ENCODE measurements at regions not wholly inside any gene's neighbourhood (a gene's known extent, or its start where the extent isn't known, plus 50 kb on each side); places are given as distances from the start of the nearest gene placed in this dataset.
A peak's percentile ranks its signal among the peaks of the same experiment; 100 is the strongest.
"Not testable (repeated sequence)": the region's sequence is repeated elsewhere in the genome, so short reads cannot be mapped to it uniquely, and the experiment has no call there.

GRCh38 chr3:69688400-69688799, 50.9 kb upstream of the MITF start:
- ATAC-seq (no peak), DNase-seq (ENCODE audit: low spot score) (no peak)
- Mint-ChIP-seq H3K36me3 (no peaks in the 10 kb centered on the region), H3K27ac (no peak overlapping the region), H3K4me3 (no peak overlapping the region), H3K4me1 (ENCODE audit: low read depth in 2 of 2) (no peaks in the 10 kb centered on the region), H3K27me3 (peaks cover 2 to 6% of the 10 kb centered on the region in 2 donors), H3K9me3 (no peaks in the 10 kb centered on the region)

GRCh38 chr3:69687641-69688040, 51.6 kb upstream of the MITF start:
- no peak overlapping the region for H3K27ac Mint-ChIP-seq
- ATAC-seq (no peak), DNase-seq (ENCODE audit: low spot score) (no peak)
- H3K9me3 Mint-ChIP-seq: no peaks in the 10 kb centered on the region
- peaks cover 2 to 6% of the 10 kb centered on the region in 2 donors for H3K27me3 Mint-ChIP-seq
- no peak overlapping the region for H3K4me3 Mint-ChIP-seq
- H3K36me3 Mint-ChIP-seq: no peaks in the 10 kb centered on the region
- H3K4me1 Mint-ChIP-seq (ENCODE audit: low read depth in 2 of 2): no peaks in the 10 kb centered on the region

- ATAC-seq (no peak), DNase-seq (ENCODE audit: low spot score) (no peak)
- Mint-ChIP-seq H3K4me3 (no peak overlapping the region), H3K4me1 (ENCODE audit: low read depth in 2 of 2) (no peaks in the 10 kb centered on the region), H3K27me3 (peaks cover 6 to 7% of the 10 kb centered on the region in 2 donors), H3K9me3 (no peaks in the 10 kb centered on the region), H3K36me3 (no peaks in the 10 kb centered on the region), H3K27ac (no peak overlapping the region)
These were observed 53.2 kb upstream of the MITF start for GRCh38 chr3:69686056-69686455.

GRCh38 chr3:69684309-69684961, 54.8 kb upstream of the MITF start:
- Mint-ChIP-seq H3K27me3 (peaks cover 6 to 7% of the 10 kb centered on the region in 2 donors), H3K27ac (no peak overlapping the region), H3K9me3 (no peaks in the 10 kb centered on the region), H3K36me3 (no peaks in the 10 kb centered on the region), H3K4me3 (no peak overlapping the region), H3K4me1 (ENCODE audit: low read depth in 2 of 2) (no peaks in the 10 kb centered on the region)
- DNase-seq (ENCODE audit: low spot score): no peak
- no peak for ATAC-seq

DNA sequence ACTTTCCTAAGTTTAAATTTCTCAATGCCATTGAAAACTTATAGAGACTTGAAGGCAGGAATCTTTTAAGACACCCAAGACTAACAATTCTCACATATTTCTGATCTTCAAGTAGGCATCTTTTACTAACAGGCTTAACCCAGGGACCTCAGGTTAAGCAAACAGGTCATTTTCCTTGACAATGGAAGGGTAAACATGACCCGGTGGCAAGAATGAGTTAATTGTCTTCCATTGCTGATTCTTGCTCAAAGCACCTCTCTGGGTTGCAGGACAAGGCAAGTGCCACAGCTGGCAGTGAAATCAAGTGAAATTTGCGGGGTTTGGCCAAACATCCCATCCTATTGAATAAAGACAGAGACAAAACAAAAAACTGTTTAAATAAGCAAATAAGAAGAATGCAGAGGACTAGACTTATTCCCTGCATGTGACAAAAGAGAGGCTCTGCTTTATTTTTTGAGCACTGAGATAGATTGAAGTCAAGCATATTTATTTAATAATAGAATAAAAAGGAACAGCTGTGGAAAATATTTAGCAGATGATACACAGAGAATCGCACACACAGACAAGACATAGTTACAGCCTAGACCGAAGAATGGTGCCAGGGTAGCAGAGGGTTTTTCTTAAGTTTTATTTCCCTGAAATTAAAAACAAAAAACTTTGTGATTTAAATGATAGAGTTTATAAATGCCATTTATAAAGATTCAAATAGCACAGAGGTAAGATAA, 56.0 kb upstream of the MITF start:
- Mint-ChIP-seq H3K36me3 (no peaks in the 10 kb centered on the region), H3K4me3 (no peak overlapping the region), H3K27me3 (peaks cover 6 to 10% of the 10 kb centered on the region in 2 donors), H3K27ac (no peak overlapping the region), H3K4me1 (ENCODE audit: low read depth in 2 of 2) (no peaks in the 10 kb centered on the region), H3K9me3 (no peaks in the 10 kb centered on the region)
- ATAC-seq: no peak
- no peak for DNase-seq (ENCODE audit: low spot score)

- not testable (repeated sequence) for H3K4me3 Mint-ChIP-seq; H3K27ac Mint-ChIP-seq; H3K36me3 Mint-ChIP-seq; H3K27me3 Mint-ChIP-seq; DNase-seq (ENCODE audit: low spot score); ATAC-seq; H3K9me3 Mint-ChIP-seq; H3K4me1 Mint-ChIP-seq (ENCODE audit: low read depth in 2 of 2)
These were observed 61.8 kb upstream of the MITF start for GRCh38 chr3:69677456-69677855.

GRCh38 chr3:69675786-69676530, 63.3 kb upstream of the MITF start:
- Mint-ChIP-seq H3K4me1 (ENCODE audit: low read depth in 2 of 2) (no peaks in the 10 kb centered on the region), H3K36me3 (no peaks in the 10 kb centered on the region), H3K27me3 (peaks cover 3 to 7% of the 10 kb centered on the region in 2 donors), H3K27ac (no peak overlapping the region), H3K9me3 (no peaks in the 10 kb centered on the region), H3K4me3 (no peak overlapping the region)
- no peak for ATAC-seq
- no peak for DNase-seq (ENCODE audit: low spot score)

DNA sequence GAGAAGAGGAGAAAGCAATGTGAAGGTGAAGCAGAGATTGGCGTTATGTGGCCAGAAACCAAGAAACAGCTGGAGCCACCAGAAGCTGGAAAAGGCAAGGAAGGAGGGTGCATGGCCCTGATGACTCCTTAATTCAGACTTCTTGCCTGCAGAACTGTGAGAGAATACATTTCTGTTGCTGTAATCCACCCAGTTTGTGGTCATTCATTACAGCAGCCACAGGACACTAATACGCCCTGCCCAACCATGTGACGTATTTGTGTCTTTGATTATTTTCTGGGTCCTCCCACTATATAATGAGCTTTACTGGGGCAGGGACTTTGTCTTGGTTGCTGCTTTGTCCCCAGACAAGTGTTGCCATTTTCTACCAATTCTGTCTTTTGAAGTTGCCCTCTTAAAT, 64.5 kb upstream of the MITF start:
- no peak for ATAC-seq
- no peaks in the 10 kb centered on the region for H3K9me3 Mint-ChIP-seq
- H3K4me3 Mint-ChIP-seq: no peak overlapping the region
- H3K27ac Mint-ChIP-seq: no peak overlapping the region
- no peak for DNase-seq (ENCODE audit: low spot score)
- H3K4me1 Mint-ChIP-seq (ENCODE audit: low read depth in 2 of 2): no peaks in the 10 kb centered on the region
- peaks cover 3 to 7% of the 10 kb centered on the region in 2 donors for H3K27me3 Mint-ChIP-seq
- H3K36me3 Mint-ChIP-seq: no peaks in the 10 kb centered on the region

- no peak overlapping the region for H3K4me3 Mint-ChIP-seq
- H3K36me3 Mint-ChIP-seq: no peaks in the 10 kb centered on the region
- no peaks in the 10 kb centered on the region for H3K9me3 Mint-ChIP-seq
- ATAC-seq: no peak
- no peaks in the 10 kb centered on the region for H3K4me1 Mint-ChIP-seq (ENCODE audit: low read depth in 2 of 2)
- no peak overlapping the region for H3K27ac Mint-ChIP-seq
- H3K27me3 Mint-ChIP-seq: no peaks in the 10 kb centered on the region
- DNase-seq (ENCODE audit: low spot score): no peak
These were observed 67.9 kb upstream of the MITF start for GRCh38 chr3:69671082-69671952.

DNA sequence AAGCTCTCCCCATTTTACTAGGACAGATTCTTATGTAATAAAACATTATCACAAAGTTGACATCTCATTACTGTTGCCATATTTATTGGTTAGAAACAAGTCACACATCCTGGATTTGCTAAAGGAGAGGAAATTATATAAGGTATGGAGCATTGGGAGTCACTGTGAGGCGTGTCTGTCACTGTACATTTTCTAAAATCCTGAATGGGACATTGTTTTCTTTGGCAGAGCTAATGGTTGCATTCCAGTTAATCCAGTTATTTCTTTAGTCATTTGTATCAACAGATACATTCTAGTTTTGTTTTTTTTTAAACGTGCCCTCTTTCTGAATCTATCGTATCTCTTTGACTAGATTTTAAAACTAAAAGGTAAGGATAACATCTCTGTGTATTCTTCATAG, 70.2 kb upstream of the MITF start:
- Mint-ChIP-seq H3K9me3 (no peaks in the 10 kb centered on the region), H3K4me3 (no peak overlapping the region), H3K27ac (no peak overlapping the region), H3K36me3 (no peaks in the 10 kb centered on the region), H3K4me1 (ENCODE audit: low read depth in 2 of 2) (no peaks in the 10 kb centered on the region), H3K27me3 (no peaks in the 10 kb centered on the region)
- DNase-seq (ENCODE audit: low spot score) (no peak), ATAC-seq (no peak)

- Mint-ChIP-seq H3K9me3 (no peaks in the 10 kb centered on the region), H3K4me1 (ENCODE audit: low read depth in 2 of 2) (no peaks in the 10 kb centered on the region), H3K36me3 (no peaks in the 10 kb centered on the region), H3K4me3 (no peak overlapping the region), H3K27ac (no peak overlapping the region), H3K27me3 (no peaks in the 10 kb centered on the region)
- DNase-seq (ENCODE audit: low spot score) (no peak), ATAC-seq (no peak)
These were observed 74.1 kb upstream of the MITF start for GRCh38 chr3:69665026-69665737.

- Mint-ChIP-seq H3K4me1 (ENCODE audit: low read depth in 2 of 2) (no peaks in the 10 kb centered on the region), H3K36me3 (no peaks in the 10 kb centered on the region), H3K4me3 (no peak overlapping the region), H3K27ac (no peak overlapping the region), H3K9me3 (no peaks in the 10 kb centered on the region), H3K27me3 (no peaks in the 10 kb centered on the region)
- ATAC-seq: peak in 1 of 2 donors; percentile 17
- DNase-seq (ENCODE audit: low spot score): no peak
These were observed 78.6 kb upstream of the MITF start for GRCh38 chr3:69660631-69661030.
